ENCODE measurements at regions not wholly inside any gene's neighbourhood (a gene's known extent, or its start where the extent isn't known, plus 50 kb on each side); places are given as distances from the start of the nearest gene placed in this dataset.

DNA sequence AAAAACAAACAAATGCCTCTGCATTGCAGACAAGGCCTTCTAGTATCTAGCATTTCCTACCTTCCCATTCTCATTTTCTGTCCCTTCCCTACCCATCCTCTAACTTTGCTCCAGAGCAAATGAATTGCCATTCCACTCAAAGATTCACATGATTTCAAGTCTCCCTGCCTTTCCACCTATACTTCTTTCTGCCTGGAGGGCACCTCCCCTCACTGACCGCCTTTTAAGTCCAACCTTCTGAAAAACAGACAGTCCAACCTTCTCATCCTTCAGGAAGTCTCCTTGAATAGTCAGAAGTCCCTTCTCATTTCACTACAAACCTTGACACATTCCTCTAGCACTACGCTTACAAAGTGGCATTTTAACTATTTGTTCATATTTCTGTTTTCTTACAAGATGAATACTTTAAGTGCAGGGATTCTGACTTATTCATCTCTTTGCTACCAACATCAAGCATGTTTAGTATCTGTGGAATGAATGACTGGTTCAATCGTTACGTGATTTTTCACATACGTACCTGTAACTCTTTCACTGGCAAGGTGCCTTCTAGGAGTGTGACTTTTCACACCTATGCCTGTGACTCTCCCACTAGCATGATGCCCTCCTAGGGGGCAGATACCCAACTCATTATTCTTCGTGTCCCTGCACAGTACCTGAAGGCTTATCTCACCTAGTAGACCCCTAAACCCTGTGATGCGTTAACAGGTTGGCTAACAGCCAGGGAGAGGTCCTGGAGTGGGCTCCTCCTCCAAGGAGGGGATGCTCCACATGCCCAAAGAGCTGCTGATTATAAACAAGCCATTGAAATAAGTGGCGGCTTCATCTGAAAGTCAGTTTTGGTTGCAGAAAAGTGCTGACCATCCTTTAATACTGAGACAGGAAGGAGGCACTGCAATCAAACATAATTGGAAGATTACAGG lies 356.2 kb downstream of the MYCN start:
- TF ChIP-seq ZFX (IDR thresholded peaks at IDR 0.05; ENCODE audit: borderline replicate concordance): no peak
- TF ChIP-seq, protein P1, sequence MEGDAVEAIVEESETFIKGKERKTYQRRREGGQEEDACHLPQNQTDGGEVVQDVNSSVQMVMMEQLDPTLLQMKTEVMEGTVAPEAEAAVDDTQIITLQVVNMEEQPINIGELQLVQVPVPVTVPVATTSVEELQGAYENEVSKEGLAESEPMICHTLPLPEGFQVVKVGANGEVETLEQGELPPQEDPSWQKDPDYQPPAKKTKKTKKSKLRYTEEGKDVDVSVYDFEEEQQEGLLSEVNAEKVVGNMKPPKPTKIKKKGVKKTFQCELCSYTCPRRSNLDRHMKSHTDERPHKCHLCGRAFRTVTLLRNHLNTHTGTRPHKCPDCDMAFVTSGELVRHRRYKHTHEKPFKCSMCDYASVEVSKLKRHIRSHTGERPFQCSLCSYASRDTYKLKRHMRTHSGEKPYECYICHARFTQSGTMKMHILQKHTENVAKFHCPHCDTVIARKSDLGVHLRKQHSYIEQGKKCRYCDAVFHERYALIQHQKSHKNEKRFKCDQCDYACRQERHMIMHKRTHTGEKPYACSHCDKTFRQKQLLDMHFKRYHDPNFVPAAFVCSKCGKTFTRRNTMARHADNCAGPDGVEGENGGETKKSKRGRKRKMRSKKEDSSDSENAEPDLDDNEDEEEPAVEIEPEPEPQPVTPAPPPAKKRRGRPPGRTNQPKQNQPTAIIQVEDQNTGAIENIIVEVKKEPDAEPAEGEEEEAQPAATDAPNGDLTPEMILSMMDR (IDR thresholded peaks at IDR 0.05): no peak
- no peak overlapping the region for H3K27ac ChIP-seq

DNA sequence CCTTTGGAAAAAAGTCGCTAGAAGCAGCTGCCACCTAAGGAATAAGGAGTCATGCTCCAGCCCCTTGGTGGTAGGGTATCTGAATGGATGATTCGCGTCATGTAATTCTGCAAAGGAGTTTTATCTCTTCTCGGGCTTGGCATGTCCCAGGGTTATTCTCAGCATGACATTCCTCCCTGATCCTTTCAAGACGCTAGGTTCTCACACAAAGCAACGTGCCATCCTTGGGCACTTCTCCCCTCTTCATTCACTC lies 355.6 kb downstream of the MYCN start:
- H3K27ac ChIP-seq: no peak overlapping the region
- TF ChIP-seq, protein P1 (IDR thresholded peaks at IDR 0.05): no peak
- TF ChIP-seq ZFX (IDR thresholded peaks at IDR 0.05; ENCODE audit: borderline replicate concordance): no peak

DNA sequence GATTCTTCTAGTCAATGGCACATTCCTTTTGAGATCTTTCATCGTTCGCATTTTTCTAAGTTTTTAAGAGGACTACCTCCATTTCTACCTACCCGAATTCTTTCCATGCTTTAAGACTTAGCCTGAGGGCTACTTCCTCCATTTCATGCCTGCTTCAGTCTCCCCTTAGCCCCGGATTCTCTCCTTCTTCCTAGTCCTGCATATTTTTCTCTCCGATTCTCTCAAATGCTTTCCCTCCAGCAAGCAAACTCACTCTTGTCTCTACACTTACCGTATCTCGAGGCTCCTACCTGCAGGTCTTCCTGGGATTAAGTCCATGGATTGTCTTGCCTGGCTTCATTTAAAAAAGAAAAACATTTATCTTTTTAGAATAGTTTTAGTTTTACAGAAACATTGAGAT lies 354.4 kb downstream of the MYCN start:
- no peak for TF ChIP-seq ZFX (IDR thresholded peaks at IDR 0.05; ENCODE audit: borderline replicate concordance)
- TF ChIP-seq, protein P1 (IDR thresholded peaks at IDR 0.05): no peak
- no peak overlapping the region for H3K27ac ChIP-seq

DNA sequence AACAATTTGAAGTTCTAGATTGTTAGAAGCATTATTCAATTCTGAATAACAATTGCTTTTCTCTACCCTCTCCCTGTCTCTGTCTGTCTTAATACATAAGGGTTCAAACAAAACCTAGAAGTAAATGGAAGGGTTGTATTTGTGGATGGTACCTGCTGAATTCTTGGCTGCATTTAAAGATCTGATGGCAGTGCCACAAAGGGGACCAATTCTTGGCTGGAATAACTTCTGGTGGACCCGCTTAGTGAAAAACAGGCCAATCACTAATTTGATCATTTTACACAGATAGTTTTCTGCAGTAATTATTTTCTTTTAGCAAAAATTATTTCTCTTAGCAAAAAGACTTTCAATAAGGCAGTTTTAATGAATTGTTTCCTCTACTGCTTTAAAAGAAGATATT lies 353.5 kb downstream of the MYCN start:
- TF ChIP-seq ZFX (IDR thresholded peaks at IDR 0.05; ENCODE audit: borderline replicate concordance): no peak
- TF ChIP-seq, protein P1 (IDR thresholded peaks at IDR 0.05): no peak
- no peak overlapping the region for H3K27ac ChIP-seq

DNA sequence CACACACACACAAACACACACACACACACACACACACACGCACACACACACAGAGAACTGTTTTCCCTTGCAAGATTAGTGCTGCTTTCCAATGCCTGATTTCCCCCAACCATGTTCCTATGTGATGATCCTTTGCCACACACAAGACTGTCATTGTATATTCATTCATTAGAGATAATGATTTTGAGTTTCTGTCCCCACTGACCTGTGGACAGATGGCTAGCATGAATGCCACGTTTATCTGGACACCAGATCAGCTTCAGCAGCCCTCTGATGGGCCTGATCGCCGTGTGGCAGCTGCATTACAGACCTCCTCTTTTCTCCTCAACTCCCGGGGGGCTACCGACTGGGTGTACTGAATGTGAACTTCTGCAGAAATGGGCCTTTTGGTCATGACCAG lies 353.0 kb downstream of the MYCN start:
- TF ChIP-seq, protein P1 (IDR thresholded peaks at IDR 0.05): no peak
- TF ChIP-seq ZFX (IDR thresholded peaks at IDR 0.05; ENCODE audit: borderline replicate concordance): no peak
- no peak overlapping the region for H3K27ac ChIP-seq

DNA sequence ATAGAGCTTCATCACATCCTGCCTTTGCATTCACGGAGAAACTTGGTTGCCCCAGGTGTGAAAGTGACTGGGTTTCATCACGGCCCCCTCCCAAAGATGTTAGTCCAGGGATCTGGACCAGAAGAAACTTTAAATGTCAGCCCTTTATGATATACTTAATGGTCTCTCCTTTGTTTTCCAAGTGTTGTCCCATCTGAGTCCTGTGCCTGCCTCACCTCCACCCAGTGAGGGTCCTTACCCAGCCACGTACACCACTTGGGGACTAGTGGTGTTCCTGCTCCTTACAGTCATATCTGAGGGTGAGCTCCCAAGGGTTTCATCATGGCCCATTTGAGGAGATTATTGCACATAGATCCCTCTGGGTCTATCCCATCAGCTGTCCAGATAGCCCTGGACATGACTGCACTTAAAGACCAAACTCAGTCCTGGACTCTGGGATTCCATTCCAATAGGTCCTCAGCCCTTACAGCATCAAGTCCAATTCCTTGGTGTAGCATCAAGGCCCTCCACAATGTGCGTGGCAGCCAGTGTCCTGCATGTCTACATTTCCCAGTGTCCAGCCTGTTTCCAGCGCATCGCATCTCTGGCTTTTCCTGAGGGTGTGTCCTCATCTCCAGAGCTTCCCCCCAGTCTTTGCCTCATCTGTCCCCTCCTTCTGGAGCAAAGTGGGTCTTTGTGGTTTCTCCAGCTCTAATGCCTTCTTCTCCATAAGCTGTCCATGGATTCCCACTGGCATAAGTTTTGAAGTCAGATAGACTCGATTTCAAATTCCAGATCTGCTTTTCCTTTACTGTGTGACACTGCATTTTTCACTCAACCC lies 351.6 kb downstream of the MYCN start:
- TF ChIP-seq, protein P1 (IDR thresholded peaks at IDR 0.05): no peak
- TF ChIP-seq ZFX (IDR thresholded peaks at IDR 0.05; ENCODE audit: borderline replicate concordance): no peak
- H3K27ac ChIP-seq: no peak overlapping the region

DNA sequence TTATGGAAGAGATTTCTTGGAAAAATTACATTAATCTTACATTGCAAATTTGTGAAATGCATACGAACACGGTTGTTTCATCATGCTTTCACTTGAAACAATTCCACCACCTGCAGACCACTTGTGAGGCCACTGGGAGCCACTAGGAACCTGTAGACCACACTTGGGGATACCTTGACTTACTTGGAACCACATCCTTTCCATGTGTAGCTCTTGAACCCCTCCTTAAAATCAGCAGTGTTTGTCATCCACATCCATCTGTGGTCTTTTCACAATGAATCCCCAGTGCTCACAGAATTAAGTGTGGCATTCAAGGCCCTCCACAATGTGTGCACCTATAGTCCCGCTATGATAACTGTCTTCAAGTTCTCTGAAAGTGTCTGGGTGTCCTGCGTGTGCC lies 350.9 kb downstream of the MYCN start:
- no peak for TF ChIP-seq ZFX (IDR thresholded peaks at IDR 0.05; ENCODE audit: borderline replicate concordance)
- TF ChIP-seq, protein P1 (IDR thresholded peaks at IDR 0.05): no peak
- H3K27ac ChIP-seq: no peak overlapping the region

Measured in 22Rv1 (cell line).